Astrocyte (in vitro differentiated cells and primary cell): ENCODE measurements at regions not wholly inside any gene's neighbourhood (a gene's known extent, or its start where the extent isn't known, plus 50 kb on each side); places are given as distances from the start of the nearest gene placed in this dataset.

Experiments
- EZH2 ChIP-seq: IDR thresholded peaks from 2 replicates; pipeline ENCODE4 v1.6.1; 2012; ENCODE audit warnings: mild to moderate bottlenecking, low read length, inconsistent platforms; ENCODE audit not compliant: insufficient read depth
- TF ChIP-seq, protein P1 (sequence below): IDR thresholded peaks from 2 replicates; pipeline ENCODE4 v1.5.1; 2011; ENCODE audit warnings: low read depth, mild to moderate bottlenecking, inconsistent platforms, low read length, moderate library complexity; ENCODE audit not compliant: insufficient read depth

- TF ChIP-seq, protein P1, sequence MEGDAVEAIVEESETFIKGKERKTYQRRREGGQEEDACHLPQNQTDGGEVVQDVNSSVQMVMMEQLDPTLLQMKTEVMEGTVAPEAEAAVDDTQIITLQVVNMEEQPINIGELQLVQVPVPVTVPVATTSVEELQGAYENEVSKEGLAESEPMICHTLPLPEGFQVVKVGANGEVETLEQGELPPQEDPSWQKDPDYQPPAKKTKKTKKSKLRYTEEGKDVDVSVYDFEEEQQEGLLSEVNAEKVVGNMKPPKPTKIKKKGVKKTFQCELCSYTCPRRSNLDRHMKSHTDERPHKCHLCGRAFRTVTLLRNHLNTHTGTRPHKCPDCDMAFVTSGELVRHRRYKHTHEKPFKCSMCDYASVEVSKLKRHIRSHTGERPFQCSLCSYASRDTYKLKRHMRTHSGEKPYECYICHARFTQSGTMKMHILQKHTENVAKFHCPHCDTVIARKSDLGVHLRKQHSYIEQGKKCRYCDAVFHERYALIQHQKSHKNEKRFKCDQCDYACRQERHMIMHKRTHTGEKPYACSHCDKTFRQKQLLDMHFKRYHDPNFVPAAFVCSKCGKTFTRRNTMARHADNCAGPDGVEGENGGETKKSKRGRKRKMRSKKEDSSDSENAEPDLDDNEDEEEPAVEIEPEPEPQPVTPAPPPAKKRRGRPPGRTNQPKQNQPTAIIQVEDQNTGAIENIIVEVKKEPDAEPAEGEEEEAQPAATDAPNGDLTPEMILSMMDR = no peak
- TF ChIP-seq EZH2 = no peak
These were observed 252.1 kb upstream of the CCNG1 start for GRCh38 chr5:163185315-163185714.
